A549 (cell line): ENCODE measurements at regions not wholly inside any gene's neighbourhood (a gene's known extent, or its start where the extent isn't known, plus 50 kb on each side); places are given as distances from the start of the nearest gene placed in this dataset.

Experiments used
- TF ChIP-seq, protein P1 (sequence below): fragments of >200 bp; sonication (Bioruptor Twin); formaldehyde crosslinking; IDR thresholded peaks from 3 replicates; pipeline ENCODE4 v1.5.1; 2016
- TF ChIP-seq, protein P2 (sequence below): IDR thresholded peaks from 2 replicates; pipeline ENCODE4 v1.6.1; 2012

DNA sequence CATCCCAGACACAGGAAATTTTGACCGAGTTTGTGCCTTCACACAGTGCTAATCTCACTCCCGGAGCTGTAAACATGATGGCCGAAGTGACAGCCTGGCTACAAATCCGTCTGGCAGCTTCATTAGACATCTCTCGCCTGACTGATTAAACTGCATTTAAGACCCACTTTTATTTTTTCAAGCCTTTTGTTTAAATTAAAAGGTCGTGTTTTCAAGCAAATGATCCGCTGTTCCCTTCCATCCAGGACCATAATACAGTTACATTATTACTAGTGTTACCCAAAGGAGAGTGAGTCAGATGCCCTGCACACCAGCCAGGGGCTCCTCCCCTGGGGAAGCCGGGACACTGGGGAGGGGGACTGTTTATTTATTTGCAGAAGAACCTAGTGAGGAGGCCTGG is 200.2 kb downstream of the EXOC5 start:
- TF ChIP-seq, protein P1, sequence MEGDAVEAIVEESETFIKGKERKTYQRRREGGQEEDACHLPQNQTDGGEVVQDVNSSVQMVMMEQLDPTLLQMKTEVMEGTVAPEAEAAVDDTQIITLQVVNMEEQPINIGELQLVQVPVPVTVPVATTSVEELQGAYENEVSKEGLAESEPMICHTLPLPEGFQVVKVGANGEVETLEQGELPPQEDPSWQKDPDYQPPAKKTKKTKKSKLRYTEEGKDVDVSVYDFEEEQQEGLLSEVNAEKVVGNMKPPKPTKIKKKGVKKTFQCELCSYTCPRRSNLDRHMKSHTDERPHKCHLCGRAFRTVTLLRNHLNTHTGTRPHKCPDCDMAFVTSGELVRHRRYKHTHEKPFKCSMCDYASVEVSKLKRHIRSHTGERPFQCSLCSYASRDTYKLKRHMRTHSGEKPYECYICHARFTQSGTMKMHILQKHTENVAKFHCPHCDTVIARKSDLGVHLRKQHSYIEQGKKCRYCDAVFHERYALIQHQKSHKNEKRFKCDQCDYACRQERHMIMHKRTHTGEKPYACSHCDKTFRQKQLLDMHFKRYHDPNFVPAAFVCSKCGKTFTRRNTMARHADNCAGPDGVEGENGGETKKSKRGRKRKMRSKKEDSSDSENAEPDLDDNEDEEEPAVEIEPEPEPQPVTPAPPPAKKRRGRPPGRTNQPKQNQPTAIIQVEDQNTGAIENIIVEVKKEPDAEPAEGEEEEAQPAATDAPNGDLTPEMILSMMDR = no peak
- TF ChIP-seq, protein P2, sequence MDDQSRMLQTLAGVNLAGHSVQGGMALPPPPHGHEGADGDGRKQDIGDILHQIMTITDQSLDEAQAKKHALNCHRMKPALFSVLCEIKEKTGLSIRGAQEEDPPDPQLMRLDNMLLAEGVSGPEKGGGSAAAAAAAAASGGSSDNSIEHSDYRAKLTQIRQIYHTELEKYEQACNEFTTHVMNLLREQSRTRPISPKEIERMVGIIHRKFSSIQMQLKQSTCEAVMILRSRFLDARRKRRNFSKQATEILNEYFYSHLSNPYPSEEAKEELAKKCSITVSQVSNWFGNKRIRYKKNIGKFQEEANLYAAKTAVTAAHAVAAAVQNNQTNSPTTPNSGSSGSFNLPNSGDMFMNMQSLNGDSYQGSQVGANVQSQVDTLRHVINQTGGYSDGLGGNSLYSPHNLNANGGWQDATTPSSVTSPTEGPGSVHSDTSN = no peak
